Tibial artery (tissue), 4 donors: ENCODE measurements at regions not wholly inside any gene's neighbourhood (a gene's known extent, or its start where the extent isn't known, plus 50 kb on each side); places are given as distances from the start of the nearest gene placed in this dataset.

Source experiments
- DNase-seq, 2 donors: peaks; one replicate each; pipeline ENCODE4 v3.0.0-alpha.2; 2019
- H3K27ac ChIP-seq, 2 donors: fragments of 200-600 bp; sonication (generic) in 1 of 2; 1 replicate in 1 of 2; 2 replicates in 1 of 2; pipeline ENCODE4 v1.5.1; 2018 to 2019; ENCODE audit warnings: mild to moderate bottlenecking in 1 of 2
- H3K27me3 ChIP-seq, 2 donors: fragments of 200-600 bp; sonication (generic) in 1 of 2; one replicate each; pipeline versions ENCODE4 v1.5.1 to v1.6.0; 2016 to 2019
- H3K36me3 ChIP-seq, 3 donors: fragments of 200-600 bp; sonication (generic) in 2 of 3; one replicate each; pipeline ENCODE4 v1.5.1; 2016 to 2019; ENCODE audit warnings: mild to moderate bottlenecking in 2 of 3
- H3K4me1 ChIP-seq, 4 donors: fragments of 200-600 bp; sonication (generic) in 2 of 4; 1 replicate in 3 of 4; 2 replicates in 1 of 4; pipeline ENCODE4 v1.5.1; 2016 to 2019
- H3K4me3 ChIP-seq, 2 donors: fragments of 200-600 bp; sonication (generic) in 1 of 2; 1 replicate in 1 of 2; 2 replicates in 1 of 2; pipeline ENCODE4 v1.5.1; 2018 to 2019; ENCODE audit warnings: mild to moderate bottlenecking in 2 of 2
- H3K9me3 ChIP-seq, 3 donors: fragments of 200-600 bp; sonication (generic) in 1 of 3; one replicate each; pipeline ENCODE4 v1.5.1; 2016 to 2019
- intact Hi-C: fragments of 100-400 bp; cut with DNase I; formaldehyde crosslinking; loops from one replicate; pipeline ENCODE4 v1.15.0; 2023; ENCODE audit warnings: low total_unique reads
- TF ChIP-seq, protein P1 (sequence below), 2 experiments: fragments of 200-600 bp in 1 of 2; fragments of 450-650 bp in 1 of 2; IDR thresholded peaks; one replicate each; pipeline ENCODE4 v1.5.1; 2017 to 2019; ENCODE audit warnings: antibody characterized with exemption in 2 of 2, mild to moderate bottlenecking in 1 of 2, moderate library complexity in 1 of 2

DNA sequence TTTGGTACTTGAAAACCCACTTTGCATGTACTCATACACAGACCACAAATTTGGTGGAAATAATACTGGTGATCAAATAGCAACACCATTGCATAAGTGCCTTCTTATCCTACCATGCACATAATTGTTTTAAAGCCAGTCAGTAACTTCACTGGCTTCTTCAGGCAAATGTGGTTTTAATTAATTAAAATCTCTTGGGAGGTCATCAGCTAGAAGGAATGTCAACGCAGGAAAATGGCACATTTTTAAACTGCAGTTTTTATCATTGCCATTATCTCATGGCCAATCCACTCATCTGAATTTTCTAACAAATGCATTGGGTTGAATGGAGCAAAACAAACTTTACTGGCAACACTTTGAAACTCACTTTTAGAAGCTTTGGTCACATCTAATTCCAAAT is 105.7 kb upstream of the ZPLD1 start:
- Histone ChIP-seq H3K36me3 (no peaks in the 10 kb centered on the region), H3K4me1 (no peaks in the 10 kb centered on the region), H3K4me3 (no peak overlapping the region), H3K27me3 (no peaks in the 10 kb centered on the region), H3K9me3 (no peaks in the 10 kb centered on the region), H3K27ac (no peak overlapping the region)
- TF ChIP-seq, protein P1, sequence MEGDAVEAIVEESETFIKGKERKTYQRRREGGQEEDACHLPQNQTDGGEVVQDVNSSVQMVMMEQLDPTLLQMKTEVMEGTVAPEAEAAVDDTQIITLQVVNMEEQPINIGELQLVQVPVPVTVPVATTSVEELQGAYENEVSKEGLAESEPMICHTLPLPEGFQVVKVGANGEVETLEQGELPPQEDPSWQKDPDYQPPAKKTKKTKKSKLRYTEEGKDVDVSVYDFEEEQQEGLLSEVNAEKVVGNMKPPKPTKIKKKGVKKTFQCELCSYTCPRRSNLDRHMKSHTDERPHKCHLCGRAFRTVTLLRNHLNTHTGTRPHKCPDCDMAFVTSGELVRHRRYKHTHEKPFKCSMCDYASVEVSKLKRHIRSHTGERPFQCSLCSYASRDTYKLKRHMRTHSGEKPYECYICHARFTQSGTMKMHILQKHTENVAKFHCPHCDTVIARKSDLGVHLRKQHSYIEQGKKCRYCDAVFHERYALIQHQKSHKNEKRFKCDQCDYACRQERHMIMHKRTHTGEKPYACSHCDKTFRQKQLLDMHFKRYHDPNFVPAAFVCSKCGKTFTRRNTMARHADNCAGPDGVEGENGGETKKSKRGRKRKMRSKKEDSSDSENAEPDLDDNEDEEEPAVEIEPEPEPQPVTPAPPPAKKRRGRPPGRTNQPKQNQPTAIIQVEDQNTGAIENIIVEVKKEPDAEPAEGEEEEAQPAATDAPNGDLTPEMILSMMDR (IDR thresholded peaks at IDR 0.05), result no peak
- DNase-seq, result no peak
- intact Hi-C loops, result no loop called here

DNA sequence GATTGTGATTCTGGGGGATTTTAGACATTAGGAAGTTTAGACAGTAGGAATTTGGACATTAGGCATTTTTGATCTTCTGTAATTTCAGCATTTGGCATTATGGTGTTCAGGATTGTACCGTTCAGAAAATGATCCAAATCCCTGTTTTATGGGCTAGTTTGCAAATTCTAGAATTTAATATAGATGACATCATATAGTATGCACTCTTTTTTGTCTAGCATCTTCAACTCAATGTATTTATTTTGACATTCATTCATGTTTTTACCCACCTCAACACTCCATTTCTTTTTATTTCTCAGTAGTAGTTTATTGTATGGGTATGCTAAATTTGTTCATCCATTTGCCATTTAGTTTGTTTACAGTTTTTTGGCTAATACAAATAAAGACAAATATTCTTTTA is 105.3 kb upstream of the ZPLD1 start:
- Histone ChIP-seq H3K9me3 (no peaks in the 10 kb centered on the region), H3K27me3 (no peaks in the 10 kb centered on the region), H3K36me3 (no peaks in the 10 kb centered on the region), H3K4me3 (no peak overlapping the region), H3K27ac (no peak overlapping the region), H3K4me1 (no peaks in the 10 kb centered on the region)
- DNase-seq, result no peak
- TF ChIP-seq, protein P1 (IDR thresholded peaks at IDR 0.05), result no peak
- intact Hi-C loops, result no loop called here

DNA sequence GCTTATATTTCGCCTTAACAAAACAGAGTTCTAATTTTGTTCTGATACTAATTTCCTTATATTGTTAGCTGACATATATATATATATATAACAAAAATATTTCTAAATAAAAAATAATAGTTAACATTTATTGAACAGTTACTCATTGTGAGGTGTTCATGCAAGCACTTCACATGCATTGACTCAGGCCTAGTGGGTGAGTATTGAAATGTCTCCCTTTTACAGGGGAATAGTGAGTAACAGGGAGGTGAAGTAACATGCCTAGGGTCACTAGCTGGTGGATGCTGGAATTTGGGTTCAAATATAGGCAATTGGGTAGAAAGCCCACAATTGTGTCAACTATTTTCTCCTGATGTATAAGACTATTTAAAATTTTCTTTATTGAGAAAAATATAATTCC is 102.6 kb upstream of the ZPLD1 start:
- DNase-seq, result no peak
- H3K9me3 ChIP-seq, result no peaks in the 10 kb centered on the region
- TF ChIP-seq, protein P1 (IDR thresholded peaks at IDR 0.05), result no peak
- H3K27me3 ChIP-seq, result no peaks in the 10 kb centered on the region
- no peak overlapping the region for H3K27ac ChIP-seq
- H3K4me3 ChIP-seq, result no peak overlapping the region
- intact Hi-C loops, result no loop called here
- no peaks in the 10 kb centered on the region for H3K4me1 ChIP-seq
- no peaks in the 10 kb centered on the region for H3K36me3 ChIP-seq

DNA sequence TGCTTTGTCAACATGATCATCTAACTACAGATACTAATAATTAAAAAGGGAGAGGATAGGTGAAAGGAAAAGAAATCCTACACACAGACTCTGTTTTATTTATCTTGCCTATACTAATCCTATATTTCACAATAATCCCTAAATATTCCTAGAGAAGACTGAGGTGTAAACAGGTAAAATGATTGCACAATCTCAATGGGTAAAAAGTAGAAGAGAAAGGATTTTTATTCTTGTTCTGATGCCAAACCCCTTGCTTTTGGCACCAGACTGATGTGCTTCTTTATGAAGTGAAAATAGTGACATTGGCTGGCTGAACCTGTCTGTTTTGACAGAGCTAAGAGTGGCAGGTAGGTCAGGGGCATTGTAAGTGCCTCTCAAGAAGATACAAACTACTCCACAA is 101.9 kb upstream of the ZPLD1 start:
- Histone ChIP-seq H3K27ac (no peak overlapping the region), H3K9me3 (no peaks in the 10 kb centered on the region), H3K36me3 (no peaks in the 10 kb centered on the region), H3K4me1 (no peaks in the 10 kb centered on the region), H3K4me3 (no peak overlapping the region), H3K27me3 (no peaks in the 10 kb centered on the region)
- TF ChIP-seq, protein P1 (IDR thresholded peaks at IDR 0.05), result no peak
- intact Hi-C loops, result no loop called here
- DNase-seq, result no peak

DNA sequence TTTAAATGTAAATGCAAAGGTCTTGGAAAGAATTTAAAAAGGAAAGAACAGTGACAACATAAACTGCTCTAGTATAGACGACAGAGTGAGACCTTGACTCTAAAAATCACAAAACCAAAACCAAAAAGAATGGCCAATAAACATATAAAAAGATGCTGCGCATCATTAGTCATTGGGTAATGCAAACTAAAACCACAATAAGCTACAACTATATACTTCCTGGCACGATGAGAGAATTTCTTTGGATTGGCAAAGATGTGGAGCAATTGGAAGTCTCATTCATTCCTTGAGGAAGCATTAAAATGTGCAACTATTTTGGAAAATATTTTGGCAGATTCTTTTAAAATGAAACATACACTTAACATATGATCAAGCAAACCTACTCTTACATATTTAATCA is 98.7 kb upstream of the ZPLD1 start:
- Histone ChIP-seq H3K27me3 (no peaks in the 10 kb centered on the region), H3K27ac (no peak overlapping the region), H3K9me3 (no peaks in the 10 kb centered on the region), H3K4me1 (no peaks in the 10 kb centered on the region), H3K36me3 (no peaks in the 10 kb centered on the region), H3K4me3 (no peak overlapping the region)
- TF ChIP-seq, protein P1 (IDR thresholded peaks at IDR 0.05), result no peak
- DNase-seq, result no peak
- intact Hi-C loops, result no loop called here

DNA sequence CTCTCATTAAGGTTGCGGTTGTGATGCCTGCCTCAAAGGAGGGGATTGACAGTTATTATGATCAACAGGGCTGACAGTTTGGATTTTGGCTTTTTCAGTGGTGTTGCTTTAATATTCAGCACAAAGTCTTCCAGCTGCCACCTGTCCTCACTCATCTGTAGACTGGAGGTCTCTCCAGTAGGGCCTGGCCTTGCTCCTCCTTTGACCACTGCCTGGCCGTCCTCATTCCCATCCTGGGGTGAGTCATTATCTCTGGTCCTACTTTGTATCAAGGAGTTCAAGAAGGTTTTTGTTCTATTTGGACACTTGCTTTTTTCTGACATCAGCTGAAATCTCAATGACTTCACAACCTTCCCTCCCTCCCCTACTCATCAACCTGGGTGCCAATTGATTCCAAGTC is 95.1 kb upstream of the ZPLD1 start:
- no peak for DNase-seq
- intact Hi-C loops, result no loop called here
- H3K27me3 ChIP-seq, result no peaks in the 10 kb centered on the region

More for the DNA sequence above, 95.1 kb upstream of the ZPLD1 start:
- TF ChIP-seq, protein P1 (IDR thresholded peaks at IDR 0.05), result no peak
- Histone ChIP-seq H3K9me3 (no peaks in the 10 kb centered on the region), H3K4me1 (no peaks in the 10 kb centered on the region), H3K36me3 (no peaks in the 10 kb centered on the region), H3K27ac (no peak overlapping the region), H3K4me3 (no peak overlapping the region)
